Transverse colon (tissue), 4 donors: ENCODE measurements at regions not wholly inside any gene's neighbourhood (a gene's known extent, or its start where the extent isn't known, plus 50 kb on each side); places are given as distances from the start of the nearest gene placed in this dataset.
"Not testable (repeated sequence)": the region's sequence is repeated elsewhere in the genome, so short reads cannot be mapped to it uniquely, and the experiment has no call there.

Source experiments
- DNase-seq: peaks from one replicate; pipeline ENCODE4 v3.0.0-alpha.2; 2019
- H3K27ac ChIP-seq, 4 donors: fragments of 200-600 bp; sonication (generic); 2 replicates each; pipeline ENCODE4 v1.5.1; 2016 to 2018; ENCODE audit warnings: inconsistent platforms in 4 of 4
- H3K27me3 ChIP-seq: fragments of 200-600 bp; sonication (generic); 2 replicates; pipeline ENCODE4 v1.5.1; 2017; ENCODE audit warnings: inconsistent platforms
- H3K36me3 ChIP-seq, 4 donors: fragments of 200-600 bp; sonication (generic); 2 replicates each; pipeline ENCODE4 v1.5.1; 2017 to 2019; ENCODE audit warnings: inconsistent platforms in 4 of 4
- H3K4me1 ChIP-seq, 4 donors: fragments of 200-600 bp; sonication (generic); 2 replicates each; pipeline ENCODE4 v1.5.1; 2017 to 2020; ENCODE audit warnings: inconsistent platforms in 4 of 4
- H3K4me3 ChIP-seq, 4 donors: fragments of 200-600 bp; sonication (generic); 1 replicate in 1 of 4; 2 replicates in 3 of 4; pipeline versions ENCODE4 v1.5.1 to v1.6.1; 2017 to 2019; ENCODE audit warnings: inconsistent platforms in 4 of 4
- H3K9me3 ChIP-seq, 2 donors: fragments of 200-600 bp; sonication (generic); 2 replicates each; pipeline ENCODE4 v1.5.1; 2017 to 2019; ENCODE audit warnings: inconsistent platforms in 2 of 2
- EP300 ChIP-seq: sonication (generic); formaldehyde crosslinking; IDR thresholded peaks from one replicate; pipeline ENCODE4 v1.6.1; 2017; ENCODE audit warnings: antibody characterized with exemption, low read depth
- POLR2A ChIP-seq: fragments of 450-650 bp; IDR thresholded peaks from one replicate; pipeline ENCODE4 v1.6.1; 2016; ENCODE audit warnings: antibody characterized with exemption, mild to moderate bottlenecking, moderate library complexity
- POLR2AphosphoS5 ChIP-seq, 3 donors: sonication (generic); formaldehyde crosslinking; IDR thresholded peaks; one replicate each; pipeline ENCODE4 v1.6.1; 2016; ENCODE audit warnings: antibody characterized with exemption in 3 of 3
- WGBS, 2 donors: methylation state at CpG; one replicate each; pipeline ENCODE4 v1.1.5; 2018; ENCODE audit warnings: low coverage in 1 of 2; 5-methylcytosine and 5-hydroxymethylcytosine counted together
- in situ Hi-C, 4 donors: fragments of 200-750 bp; cut with MboI; loops; one replicate each; pipeline versions ENCODE4 v1.15.0 to v1.15.1; 2017; ENCODE audit warnings: low sequenced_read_pairs in 3 of 4, low pct_ligation_motif_present in 1 of 4, low pct_unique_long_range_greater_than_20kb in 1 of 4
- intact Hi-C: fragments of 100-400 bp; cut with DNase I; formaldehyde crosslinking; loops from one replicate; pipeline ENCODE4 v1.15.1; 2023; ENCODE audit warnings: low total_unique reads
- TF ChIP-seq, protein P1 (sequence below), 5 experiments: fragments of 200-600 bp in 3 of 5; fragments of 450-650 bp in 2 of 5; sonication (generic) in 3 of 5; IDR thresholded peaks; 1 replicate in 2 of 5; 2 replicates in 3 of 5; pipeline ENCODE4 v1.5.1; 2016 to 2017; ENCODE audit warnings: antibody characterized with exemption in 5 of 5, inconsistent platforms in 3 of 5, mild to moderate bottlenecking in 2 of 5, moderate library complexity in 1 of 5

DNA sequence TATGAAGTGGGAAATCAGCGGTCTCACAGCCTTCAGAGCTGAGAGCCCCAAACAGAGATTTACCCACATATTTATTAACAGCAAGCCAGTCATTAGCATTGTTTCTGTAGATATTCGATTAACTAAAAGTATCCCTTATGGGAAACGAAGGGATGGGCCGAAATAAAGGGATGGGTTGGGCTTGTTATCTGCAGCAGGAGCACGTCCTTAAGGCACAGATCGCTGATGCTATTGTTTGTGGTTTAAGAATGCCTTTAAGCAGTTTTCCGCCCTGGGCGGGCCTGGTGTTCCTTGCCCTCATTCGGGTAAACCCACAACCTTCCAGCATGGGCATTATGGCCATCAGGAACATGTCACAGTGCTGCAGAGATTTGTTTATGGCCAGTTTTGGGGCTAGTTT is 580.3 kb upstream of the CHD1 start:
- WGBS, 2 donors, result 90 to 97% methylated on average over 5 to 9 of the region's 9 CpGs
- H3K27ac ChIP-seq, H3K27me3 ChIP-seq, in situ Hi-C loops, intact Hi-C loops, DNase-seq, H3K4me3 ChIP-seq, H3K36me3 ChIP-seq, H3K9me3 ChIP-seq, H3K4me1 ChIP-seq: not testable (repeated sequence)

DNA sequence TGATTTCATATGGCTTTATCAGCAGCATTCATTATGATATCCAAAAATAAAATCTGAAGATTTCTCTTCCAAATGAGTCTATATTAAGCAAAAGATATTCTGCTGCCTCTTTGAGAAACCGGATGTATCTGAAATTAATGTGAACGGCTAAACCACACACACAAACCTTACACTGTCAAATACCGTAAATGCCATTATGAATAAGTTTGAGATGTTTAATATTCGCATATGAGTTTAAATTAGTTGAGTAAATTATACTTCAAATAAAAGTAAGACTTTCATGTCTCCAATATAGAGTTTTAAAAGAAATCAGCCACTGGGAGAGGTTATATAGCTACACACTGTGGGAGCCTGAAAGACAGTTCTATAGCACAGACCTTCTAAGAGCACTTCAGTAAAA is 566.6 kb upstream of the CHD1 start:
- H3K9me3 ChIP-seq, H3K27me3 ChIP-seq, in situ Hi-C loops, H3K27ac ChIP-seq, H3K36me3 ChIP-seq, H3K4me3 ChIP-seq, intact Hi-C loops, DNase-seq, H3K4me1 ChIP-seq: not testable (repeated sequence)
- 82 to 84% methylated on average over 4 of the region's 4 CpGs for WGBS, 2 donors

DNA sequence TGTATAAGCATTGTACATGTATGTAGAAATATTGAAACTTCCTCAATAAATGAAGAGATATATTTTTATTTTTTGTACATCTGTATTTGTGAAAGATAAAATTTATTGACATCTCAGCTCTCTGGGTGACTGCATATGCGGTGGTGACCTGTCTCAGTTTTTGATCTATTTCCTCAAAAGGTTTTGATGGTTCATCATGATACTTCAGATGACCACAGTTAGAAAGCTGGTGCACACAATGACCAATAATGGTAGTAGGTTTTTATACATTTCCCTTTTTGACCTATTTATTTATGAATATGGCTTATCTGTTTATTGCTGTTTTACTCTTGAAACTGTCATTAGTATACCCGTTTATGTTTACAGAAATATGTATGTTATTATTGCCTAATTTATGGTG is 549.6 kb upstream of the CHD1 start:
- H3K27me3 ChIP-seq, H3K36me3 ChIP-seq, DNase-seq, H3K4me3 ChIP-seq, intact Hi-C loops, H3K4me1 ChIP-seq, in situ Hi-C loops, H3K9me3 ChIP-seq, H3K27ac ChIP-seq: not testable (repeated sequence)
- WGBS, 2 donors, result 39% methylated on average over 2 of the region's 2 CpGs; no CpG with 5 or more reads in 1 of the 2 donors

DNA sequence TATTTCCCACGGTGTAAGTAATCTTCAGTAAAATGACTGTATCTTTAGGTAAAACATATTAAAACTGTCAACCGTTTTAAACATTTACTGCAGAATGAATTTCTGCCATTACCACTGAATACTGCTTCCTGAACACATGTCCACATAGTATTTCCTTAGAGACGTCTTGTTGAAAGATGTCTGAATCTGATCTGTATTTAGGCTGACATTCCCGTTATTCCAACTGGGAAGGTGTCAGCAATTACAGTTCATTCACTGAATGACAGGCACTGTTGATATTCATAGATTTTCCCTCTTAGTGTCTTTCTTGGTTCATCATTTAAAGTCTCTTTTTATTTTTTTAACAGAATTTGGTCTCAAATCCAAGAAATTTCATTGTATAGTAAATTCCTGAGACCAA is 544.5 kb upstream of the CHD1 start:
- H3K4me3 ChIP-seq, H3K9me3 ChIP-seq, H3K4me1 ChIP-seq, in situ Hi-C loops, H3K36me3 ChIP-seq, H3K27me3 ChIP-seq, intact Hi-C loops, DNase-seq, H3K27ac ChIP-seq: not testable (repeated sequence)
- WGBS, 2 donors, result 20 to 31% methylated on average over 1 to 4 of the region's 4 CpGs

DNA sequence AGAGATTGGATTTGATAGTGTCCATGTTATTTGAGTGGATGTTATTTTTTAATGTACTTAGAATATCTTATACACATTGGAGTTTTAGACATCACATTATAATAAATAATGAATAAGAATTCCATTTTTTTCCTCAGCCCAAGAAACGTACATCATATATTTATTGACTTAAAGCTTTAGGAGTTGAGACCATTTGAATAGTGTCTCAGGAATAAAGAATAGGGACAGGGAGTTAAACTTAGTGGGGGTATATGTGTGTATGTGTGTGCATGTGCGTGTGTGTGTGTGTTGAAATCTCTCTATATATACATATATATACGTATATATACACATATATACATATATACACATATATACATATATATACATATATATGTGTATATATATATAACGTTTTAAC is 542.9 kb upstream of the CHD1 start:
- H3K27me3 ChIP-seq, DNase-seq, intact Hi-C loops, H3K4me3 ChIP-seq, H3K27ac ChIP-seq, H3K9me3 ChIP-seq, in situ Hi-C loops, H3K36me3 ChIP-seq, H3K4me1 ChIP-seq: not testable (repeated sequence)
- WGBS, 2 donors, result 36 to 46% methylated on average over 4 of the region's 4 CpGs

DNA sequence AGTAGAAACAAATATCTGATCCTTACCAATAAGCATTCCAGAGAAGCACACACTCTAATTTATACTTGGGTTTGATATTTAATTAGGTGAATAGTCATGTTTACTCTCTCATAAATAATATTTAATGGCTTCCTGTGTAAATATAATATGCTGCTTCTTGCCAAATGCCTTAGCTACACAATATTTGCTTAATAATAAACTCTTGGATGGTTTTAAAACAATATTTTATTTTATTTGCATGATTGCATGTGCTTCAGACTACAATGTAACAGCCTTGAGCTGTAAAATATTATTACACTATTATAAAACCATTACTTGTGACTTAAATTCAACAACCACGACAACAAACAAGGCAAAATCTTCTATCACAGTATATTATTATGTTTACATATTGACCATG is 542.4 kb upstream of the CHD1 start:
- H3K36me3 ChIP-seq, H3K27ac ChIP-seq, in situ Hi-C loops, H3K4me3 ChIP-seq, H3K4me1 ChIP-seq, DNase-seq, H3K27me3 ChIP-seq, H3K9me3 ChIP-seq, intact Hi-C loops: not testable (repeated sequence)
- WGBS, 2 donors, result 42% methylated on average over 1 of the region's 1 CpG; no CpG with 5 or more reads in 1 of the 2 donors

DNA sequence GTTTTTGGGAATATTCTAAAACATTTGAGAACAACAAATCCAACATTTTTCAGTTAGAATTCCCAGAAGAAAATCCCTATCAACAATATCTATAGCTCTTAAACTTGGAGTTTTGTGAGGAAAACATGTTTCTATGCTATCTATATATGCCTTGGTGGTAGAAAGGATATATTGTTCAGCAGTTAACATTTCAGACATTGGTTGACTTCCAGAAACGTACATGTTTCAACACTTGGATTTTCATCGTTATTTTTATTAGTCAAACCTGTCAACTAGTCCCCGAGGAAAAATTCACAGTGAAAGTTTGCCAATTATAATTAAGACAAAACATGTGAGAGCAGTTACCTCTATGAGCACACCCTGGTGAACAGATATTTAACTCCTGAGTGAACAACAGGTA is 541.8 kb upstream of the CHD1 start:
- H3K4me3 ChIP-seq, H3K36me3 ChIP-seq, H3K9me3 ChIP-seq, in situ Hi-C loops, H3K4me1 ChIP-seq, H3K27me3 ChIP-seq, DNase-seq, intact Hi-C loops, H3K27ac ChIP-seq: not testable (repeated sequence)
- WGBS, 2 donors, result 25 to 33% methylated on average over 3 of the region's 3 CpGs

DNA sequence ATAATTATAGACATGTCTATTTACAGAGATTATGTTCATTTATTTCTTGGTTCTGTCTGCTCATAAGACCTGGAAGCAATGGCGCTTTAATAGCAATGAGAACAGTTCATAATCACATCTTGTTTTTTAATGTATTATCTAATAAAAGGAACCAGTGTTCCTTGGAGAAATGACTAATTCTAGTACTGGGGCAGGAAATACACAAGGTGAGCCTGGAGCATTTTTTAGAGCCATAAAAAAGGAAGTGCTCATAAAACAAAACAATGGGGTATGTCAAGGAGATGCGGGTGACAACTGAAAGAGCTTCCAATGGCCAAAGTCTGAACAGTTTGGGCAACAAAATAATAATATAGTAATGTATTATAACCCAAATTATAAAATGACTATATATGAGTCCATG is 531.9 kb upstream of the CHD1 start:
- no peak for DNase-seq
- Histone ChIP-seq H3K9me3 (no peaks in the 10 kb centered on the region), H3K27ac (no peak overlapping the region), H3K4me3 (no peak overlapping the region), H3K36me3 (no peaks in the 10 kb centered on the region), H3K4me1 (no peaks in the 10 kb centered on the region), H3K27me3 (no peaks in the 10 kb centered on the region)
- in situ Hi-C loops, result no loop called here
- TF ChIP-seq POLR2AphosphoS5 (IDR thresholded peaks at IDR 0.05), result no peak
- TF ChIP-seq, protein P1, sequence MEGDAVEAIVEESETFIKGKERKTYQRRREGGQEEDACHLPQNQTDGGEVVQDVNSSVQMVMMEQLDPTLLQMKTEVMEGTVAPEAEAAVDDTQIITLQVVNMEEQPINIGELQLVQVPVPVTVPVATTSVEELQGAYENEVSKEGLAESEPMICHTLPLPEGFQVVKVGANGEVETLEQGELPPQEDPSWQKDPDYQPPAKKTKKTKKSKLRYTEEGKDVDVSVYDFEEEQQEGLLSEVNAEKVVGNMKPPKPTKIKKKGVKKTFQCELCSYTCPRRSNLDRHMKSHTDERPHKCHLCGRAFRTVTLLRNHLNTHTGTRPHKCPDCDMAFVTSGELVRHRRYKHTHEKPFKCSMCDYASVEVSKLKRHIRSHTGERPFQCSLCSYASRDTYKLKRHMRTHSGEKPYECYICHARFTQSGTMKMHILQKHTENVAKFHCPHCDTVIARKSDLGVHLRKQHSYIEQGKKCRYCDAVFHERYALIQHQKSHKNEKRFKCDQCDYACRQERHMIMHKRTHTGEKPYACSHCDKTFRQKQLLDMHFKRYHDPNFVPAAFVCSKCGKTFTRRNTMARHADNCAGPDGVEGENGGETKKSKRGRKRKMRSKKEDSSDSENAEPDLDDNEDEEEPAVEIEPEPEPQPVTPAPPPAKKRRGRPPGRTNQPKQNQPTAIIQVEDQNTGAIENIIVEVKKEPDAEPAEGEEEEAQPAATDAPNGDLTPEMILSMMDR (IDR thresholded peaks at IDR 0.05), result no peak
- TF ChIP-seq POLR2A, result no peak
- no peak for TF ChIP-seq EP300
- intact Hi-C loops, result no loop called here
- WGBS, 2 donors, result 33 to 38% methylated on average over 2 of the region's 2 CpGs
